ENCODE measurements at regions not wholly inside any gene's neighbourhood (a gene's known extent, or its start where the extent isn't known, plus 50 kb on each side); places are given as distances from the start of the nearest gene placed in this dataset.
"Not testable (repeated sequence)": the region's sequence is repeated elsewhere in the genome, so short reads cannot be mapped to it uniquely, and the experiment has no call there.

- CTCF ChIA-PET = no interaction called here
- TF ChIP-seq, protein P1, sequence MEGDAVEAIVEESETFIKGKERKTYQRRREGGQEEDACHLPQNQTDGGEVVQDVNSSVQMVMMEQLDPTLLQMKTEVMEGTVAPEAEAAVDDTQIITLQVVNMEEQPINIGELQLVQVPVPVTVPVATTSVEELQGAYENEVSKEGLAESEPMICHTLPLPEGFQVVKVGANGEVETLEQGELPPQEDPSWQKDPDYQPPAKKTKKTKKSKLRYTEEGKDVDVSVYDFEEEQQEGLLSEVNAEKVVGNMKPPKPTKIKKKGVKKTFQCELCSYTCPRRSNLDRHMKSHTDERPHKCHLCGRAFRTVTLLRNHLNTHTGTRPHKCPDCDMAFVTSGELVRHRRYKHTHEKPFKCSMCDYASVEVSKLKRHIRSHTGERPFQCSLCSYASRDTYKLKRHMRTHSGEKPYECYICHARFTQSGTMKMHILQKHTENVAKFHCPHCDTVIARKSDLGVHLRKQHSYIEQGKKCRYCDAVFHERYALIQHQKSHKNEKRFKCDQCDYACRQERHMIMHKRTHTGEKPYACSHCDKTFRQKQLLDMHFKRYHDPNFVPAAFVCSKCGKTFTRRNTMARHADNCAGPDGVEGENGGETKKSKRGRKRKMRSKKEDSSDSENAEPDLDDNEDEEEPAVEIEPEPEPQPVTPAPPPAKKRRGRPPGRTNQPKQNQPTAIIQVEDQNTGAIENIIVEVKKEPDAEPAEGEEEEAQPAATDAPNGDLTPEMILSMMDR (IDR thresholded peaks at IDR 0.05; ENCODE audit: insufficient read depth, low read depth, low read length) = no peak
- POLR2A ChIA-PET = no interaction called here
- no peak overlapping the region for H3K4me3 ChIP-seq (ENCODE audit: low read depth, low read length)
- no peaks in the 10 kb centered on the region for H3K27me3 ChIP-seq (ENCODE audit: control insufficient read depth, insufficient read depth, low read length)
- no peaks in the 10 kb centered on the region for H3K36me3 ChIP-seq (ENCODE audit: control insufficient read depth, insufficient read depth, low read length)
- DNase-seq (ENCODE audit: low read depth) = no peak
These were observed 141.6 kb downstream of the ALOX5 start for GRCh38 chr10:45515630-45516029.

DNA sequence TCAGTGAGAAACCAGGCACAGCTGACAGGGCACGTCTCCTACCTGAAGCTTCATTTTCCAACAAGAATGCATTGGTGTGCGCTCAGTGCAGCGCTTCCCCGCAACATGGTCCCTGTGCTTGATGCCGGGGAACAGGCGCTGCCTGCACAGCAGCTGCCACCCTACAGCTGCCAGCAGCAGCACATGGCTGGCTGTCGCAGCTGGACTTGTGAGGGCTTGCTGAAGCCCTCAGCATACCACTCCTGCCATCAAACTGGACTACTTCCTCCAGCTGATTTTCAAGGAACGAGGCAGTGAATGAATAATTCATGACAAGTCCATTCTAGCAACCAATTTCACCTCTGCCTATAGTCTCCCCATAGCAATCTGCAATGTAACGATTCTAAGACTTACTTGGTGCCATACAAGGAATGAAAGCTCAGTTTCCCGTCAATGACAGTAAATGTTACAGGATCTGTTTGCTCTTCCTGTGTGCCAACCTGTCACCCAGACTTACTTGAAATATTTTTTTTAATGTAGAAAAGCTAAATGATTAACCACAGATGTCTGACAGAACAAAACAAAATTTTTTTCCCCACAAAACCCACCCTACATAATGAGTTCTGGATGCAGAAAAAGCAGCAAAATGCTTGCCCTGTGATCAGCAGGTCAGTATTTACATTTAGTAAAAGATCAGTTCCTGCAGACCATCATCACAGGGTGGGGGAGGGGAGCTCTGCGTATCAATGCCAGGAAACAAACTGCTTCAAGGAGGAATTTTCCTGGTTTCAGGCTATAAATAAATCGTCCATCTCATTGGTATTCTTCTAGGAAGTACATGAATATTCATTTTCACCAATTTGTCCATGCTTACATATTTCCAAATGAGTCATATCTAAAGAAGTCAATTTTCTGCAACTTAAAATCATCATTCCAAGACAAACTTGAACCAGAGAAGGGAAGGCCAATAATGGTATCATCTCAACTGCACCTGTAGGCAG is 140.6 kb downstream of the ALOX5 start:
- POLR2A ChIA-PET = no interaction called here
- CTCF ChIA-PET = no interaction called here
- Histone ChIP-seq H3K4me3 (ENCODE audit: low read depth, low read length) (no peak overlapping the region), H3K27me3 (ENCODE audit: control insufficient read depth, insufficient read depth, low read length) (no peaks in the 10 kb centered on the region), H3K36me3 (ENCODE audit: control insufficient read depth, insufficient read depth, low read length) (no peaks in the 10 kb centered on the region)
- no peak for DNase-seq (ENCODE audit: low read depth)
- TF ChIP-seq, protein P1 (IDR thresholded peaks at IDR 0.05; ENCODE audit: insufficient read depth, low read depth, low read length) = no peak

GRCh38 chr10:45513551-45513950 is 139.5 kb downstream of the ALOX5 start:
- no peak for DNase-seq (ENCODE audit: low read depth)
- CTCF ChIA-PET = no interaction called here
- no peaks in the 10 kb centered on the region for H3K27me3 ChIP-seq (ENCODE audit: control insufficient read depth, insufficient read depth, low read length)
- H3K36me3 ChIP-seq (ENCODE audit: control insufficient read depth, insufficient read depth, low read length) = no peaks in the 10 kb centered on the region
- POLR2A ChIA-PET = no interaction called here
- no peak overlapping the region for H3K4me3 ChIP-seq (ENCODE audit: low read depth, low read length)
- TF ChIP-seq, protein P1 (IDR thresholded peaks at IDR 0.05; ENCODE audit: insufficient read depth, low read depth, low read length) = no peak

DNA sequence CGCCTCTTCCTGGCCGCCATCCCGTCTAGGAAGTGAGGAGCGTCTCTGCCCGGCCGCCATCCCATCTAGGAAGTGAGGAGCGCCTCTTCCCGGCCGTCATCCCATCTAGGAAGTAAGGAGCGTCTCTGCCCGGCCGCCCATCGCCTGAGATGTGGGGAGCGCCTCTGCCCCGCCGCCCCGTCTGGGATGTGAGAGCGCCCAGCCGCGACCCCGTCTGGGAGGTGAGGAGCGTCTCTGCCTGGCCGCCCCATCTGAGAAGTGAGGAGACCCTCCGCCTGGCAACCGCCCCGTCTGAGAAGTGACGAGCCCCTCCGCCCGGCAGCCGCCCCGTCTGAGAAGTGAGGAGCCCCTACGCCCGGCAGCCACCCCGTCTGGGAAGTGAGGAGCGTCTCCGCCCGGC is 137.9 kb downstream of the ALOX5 start:
- DNase-seq (ENCODE audit: low read depth); POLR2A ChIA-PET; H3K36me3 ChIP-seq (ENCODE audit: control insufficient read depth, insufficient read depth, low read length); H3K27me3 ChIP-seq (ENCODE audit: control insufficient read depth, insufficient read depth, low read length); CTCF ChIA-PET; H3K4me3 ChIP-seq (ENCODE audit: low read depth, low read length): not testable (repeated sequence)

- Histone ChIP-seq H3K4me3 (ENCODE audit: low read depth, low read length) (no peak overlapping the region), H3K36me3 (ENCODE audit: control insufficient read depth, insufficient read depth, low read length) (no peaks in the 10 kb centered on the region), H3K27me3 (ENCODE audit: control insufficient read depth, insufficient read depth, low read length) (no peaks in the 10 kb centered on the region)
- CTCF ChIA-PET = no interaction called here
- POLR2A ChIA-PET = no interaction called here
- TF ChIP-seq, protein P1 (IDR thresholded peaks at IDR 0.05; ENCODE audit: insufficient read depth, low read depth, low read length) = no peak
- no peak for DNase-seq (ENCODE audit: low read depth)
These were observed 135.5 kb downstream of the ALOX5 start for GRCh38 chr10:45509491-45509890.

DNA sequence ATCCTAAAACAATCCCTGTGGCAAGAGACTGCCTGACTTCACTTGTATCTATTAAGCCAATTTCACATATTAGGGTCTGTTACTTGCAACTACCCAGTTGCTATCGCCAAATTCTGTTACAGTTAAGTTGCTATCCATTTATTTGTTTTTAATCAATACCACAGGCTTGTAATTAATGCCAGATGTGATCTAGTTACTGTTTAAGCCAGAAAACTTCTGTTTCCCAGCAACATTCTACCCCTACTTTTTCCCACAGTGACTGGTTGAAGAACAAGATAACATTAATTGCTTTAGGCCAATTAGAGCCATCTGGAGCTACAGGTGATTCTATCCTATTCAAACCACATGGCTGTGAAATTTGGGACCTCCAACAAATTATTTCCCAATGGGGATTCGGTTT is 131.3 kb downstream of the ALOX5 start:
- ChIA-PET POLR2A (no interaction called here), CTCF (no interaction called here)
- TF ChIP-seq, protein P1 (IDR thresholded peaks at IDR 0.05; ENCODE audit: insufficient read depth, low read depth, low read length) = no peak
- no peak for DNase-seq (ENCODE audit: low read depth)
- Histone ChIP-seq H3K36me3 (ENCODE audit: control insufficient read depth, insufficient read depth, low read length) (no peaks in the 10 kb centered on the region), H3K27me3 (ENCODE audit: control insufficient read depth, insufficient read depth, low read length) (no peaks in the 10 kb centered on the region), H3K4me3 (ENCODE audit: low read depth, low read length) (no peak overlapping the region)
